HS-27A (cell line): ENCODE measurements at regions not wholly inside any gene's neighbourhood (a gene's known extent, or its start where the extent isn't known, plus 50 kb on each side); places are given as distances from the start of the nearest gene placed in this dataset.

Source experiments
- DNase-seq: peaks from one replicate; pipeline ENCODE4 v3.0.0-alpha.2; 2012; ENCODE audit warnings: low read depth, missing footprints

DNA sequence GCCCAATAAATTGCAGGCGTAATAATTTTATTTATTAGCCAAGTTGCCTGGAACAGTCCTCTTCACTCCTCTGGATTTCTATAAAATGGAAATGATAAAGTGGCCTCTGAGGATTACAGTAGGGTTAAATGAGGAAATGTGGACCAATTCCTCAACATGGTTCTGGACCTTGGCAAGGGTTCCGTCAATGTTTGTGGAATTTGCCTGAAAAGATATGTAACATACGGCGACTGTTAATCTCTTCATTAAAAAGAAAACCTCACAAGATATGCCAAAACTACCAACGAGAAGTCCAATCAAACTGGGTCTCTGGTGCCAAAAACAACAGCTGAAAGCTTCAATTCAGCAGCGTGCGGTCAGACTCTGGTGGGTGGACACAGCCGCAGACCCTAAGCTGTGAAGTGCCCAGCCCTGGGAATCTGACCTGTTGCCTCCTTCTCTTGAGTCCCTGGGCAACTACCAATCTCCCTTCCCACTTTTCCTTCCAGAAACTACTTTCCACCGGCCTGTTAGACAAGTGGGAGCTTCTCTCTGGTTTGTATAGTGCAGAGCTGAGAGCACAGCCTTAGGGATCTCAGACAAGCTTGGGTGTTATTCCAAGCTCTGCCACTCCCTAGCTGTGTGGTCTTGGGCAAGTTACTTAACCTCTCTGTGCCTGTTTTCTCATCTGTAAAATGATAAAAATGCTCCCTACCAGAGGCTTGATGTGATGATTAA lies 190.5 kb upstream of the GSC start:
- no peak for DNase-seq

DNA sequence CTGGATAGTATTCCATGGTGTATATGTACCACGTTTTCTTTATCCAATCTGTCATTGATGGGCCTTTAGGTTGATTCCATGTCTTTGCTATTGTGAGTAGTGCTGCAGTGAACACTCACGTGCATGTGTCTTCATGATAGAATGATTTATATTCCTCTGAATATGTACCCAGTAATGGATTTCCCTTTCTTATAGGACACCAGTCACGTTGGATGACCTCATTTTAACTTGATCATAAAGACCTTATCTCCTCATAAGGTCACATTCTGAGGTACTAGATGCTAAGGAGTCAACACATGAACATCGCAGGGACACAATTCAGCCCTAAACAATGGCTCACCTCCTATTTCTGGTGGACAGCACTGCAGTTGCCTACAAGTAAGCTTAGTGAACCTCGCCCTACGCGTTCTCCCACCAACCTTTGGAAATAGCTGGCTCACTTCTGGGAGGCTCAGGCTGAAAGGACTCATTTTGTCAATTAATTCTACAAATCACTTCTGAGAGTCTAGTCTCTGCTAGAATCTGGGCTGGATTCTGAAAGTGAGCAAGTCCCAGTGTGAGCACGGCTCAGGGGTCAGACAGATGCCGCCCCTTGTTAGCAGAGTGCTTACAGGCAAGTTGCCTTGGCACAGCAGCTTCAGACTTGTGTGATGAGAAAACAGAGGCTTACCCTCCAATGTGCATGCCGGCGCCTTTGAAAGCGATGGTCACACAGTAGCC lies 183.8 kb upstream of the GSC start:
- DNase-seq = no peak

DNA sequence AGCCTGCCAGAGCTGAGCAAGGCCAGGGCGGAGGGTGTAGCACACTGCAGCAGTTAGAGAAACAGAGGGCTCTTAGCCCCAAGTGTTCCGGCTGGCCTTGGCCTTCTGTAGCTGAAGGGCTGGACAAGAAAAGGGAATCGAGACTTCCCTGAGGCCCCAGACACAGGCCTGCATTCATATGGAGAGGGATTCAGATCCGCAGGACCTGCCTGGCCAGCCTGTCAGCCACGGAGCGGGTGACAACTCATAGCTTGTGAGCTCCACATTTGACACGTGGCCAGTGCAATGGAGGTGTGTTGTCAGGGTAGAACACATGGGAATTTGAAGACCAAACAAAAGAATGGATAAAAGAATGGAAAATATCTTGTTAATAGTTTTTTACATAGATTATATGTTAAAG lies 182.2 kb upstream of the GSC start:
- DNase-seq = no peak

DNA sequence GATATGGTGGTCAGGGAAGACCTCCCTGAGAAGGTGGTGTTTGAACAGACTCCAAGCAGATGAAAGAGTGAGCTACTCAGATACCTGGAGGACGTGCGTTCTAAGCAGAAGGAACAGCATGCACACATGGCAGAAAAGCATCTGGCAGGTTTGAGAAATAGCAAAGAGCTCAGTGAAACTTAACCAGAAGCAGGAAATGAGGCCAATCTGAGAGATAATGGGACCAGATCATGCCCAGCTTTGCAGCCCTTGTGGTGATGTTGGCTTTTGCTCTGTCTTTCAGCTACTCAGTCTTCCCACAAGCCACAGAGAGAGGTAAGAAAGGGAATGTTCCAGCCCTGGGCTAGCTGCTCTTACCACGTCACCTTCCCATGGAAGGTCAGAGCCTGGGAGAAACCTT lies 176.3 kb upstream of the GSC start:
- DNase-seq = no peak

DNA sequence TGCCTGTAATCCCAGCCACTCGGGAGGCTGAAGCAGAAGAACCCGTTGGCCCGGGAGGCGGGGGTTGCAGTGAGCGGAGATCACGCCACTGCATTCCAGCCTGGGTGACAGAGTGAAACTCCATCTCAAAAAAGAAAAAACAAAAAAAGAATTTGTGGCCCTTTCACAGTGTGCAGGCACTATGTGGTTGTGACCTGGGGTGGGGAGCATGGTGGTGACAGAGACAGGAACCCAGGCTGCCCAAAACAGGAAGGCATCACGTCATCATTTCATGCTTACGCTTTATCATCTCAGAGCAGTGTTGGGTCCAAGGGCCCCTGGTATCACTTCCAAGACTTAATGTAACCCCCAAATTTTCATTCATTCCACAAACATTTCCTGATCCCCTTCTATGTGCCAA lies 175.7 kb upstream of the GSC start:
- no peak for DNase-seq

DNA sequence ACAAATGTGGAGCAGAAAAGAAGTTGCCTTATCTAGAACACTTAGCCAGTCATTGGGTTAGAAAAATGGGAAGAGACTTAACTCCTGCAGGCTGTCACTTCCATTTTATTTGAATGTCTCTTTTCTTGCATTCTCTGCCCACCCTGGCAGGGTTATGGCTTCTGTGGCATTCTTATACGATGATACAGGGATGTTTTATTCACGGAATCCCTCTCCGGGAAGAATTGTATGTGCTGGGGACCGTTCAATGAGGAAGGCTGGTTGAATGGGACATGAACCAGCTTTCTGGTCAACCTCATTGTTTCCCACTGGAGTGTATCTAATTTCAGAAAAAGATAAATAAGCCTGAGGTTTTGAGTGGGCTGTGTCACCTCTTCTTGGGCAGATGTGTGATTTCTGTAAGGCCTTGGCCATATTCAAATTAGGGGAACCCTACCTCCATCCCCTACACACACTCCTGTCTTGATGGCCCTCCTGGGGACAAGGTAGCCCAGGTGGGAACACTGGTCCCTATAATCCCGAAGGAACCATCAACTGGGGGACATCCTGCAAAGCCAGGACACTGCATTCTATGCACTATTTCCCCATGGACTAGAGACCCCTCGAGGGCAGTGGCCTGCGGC lies 174.8 kb upstream of the GSC start:
- no peak for DNase-seq

DNA sequence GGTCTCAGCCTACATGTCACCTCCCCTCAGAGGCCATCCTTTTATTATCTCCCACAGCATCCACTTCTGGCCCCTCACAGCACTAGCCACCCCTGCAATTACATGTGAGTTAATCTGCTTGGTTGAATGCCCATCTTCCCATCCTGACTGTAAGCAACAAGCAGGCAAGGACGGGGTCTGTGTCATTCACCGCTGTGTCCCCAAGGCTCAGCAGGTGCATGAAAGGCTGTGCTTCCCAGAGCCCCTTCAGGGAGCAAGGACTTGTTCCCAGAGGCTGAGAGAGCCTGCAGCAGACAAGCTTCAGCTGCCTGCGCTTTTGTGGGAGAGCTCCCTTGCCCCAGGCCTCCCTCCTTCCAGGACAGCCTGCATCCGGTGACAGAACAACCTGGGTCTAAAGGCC lies 172.7 kb upstream of the GSC start:
- DNase-seq = no peak

DNA sequence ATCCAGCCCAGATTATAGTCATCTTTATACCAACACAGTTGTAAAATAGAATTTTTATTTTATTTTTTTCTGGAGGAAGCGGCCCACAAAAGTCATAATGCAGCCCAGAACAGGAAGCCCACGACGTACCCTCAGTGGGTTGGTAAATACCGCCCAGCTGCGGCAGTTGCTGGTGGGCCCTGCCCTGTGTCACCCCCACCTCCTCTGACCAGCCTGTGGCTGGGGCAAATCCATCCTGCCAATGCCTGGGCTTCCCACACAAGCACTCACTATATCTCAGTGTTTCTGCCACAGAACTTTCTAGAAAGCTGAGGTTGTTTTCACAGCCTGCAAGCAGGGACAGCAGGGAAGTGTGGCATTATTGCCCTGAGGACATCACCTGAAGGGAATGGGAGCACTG lies 171.4 kb upstream of the GSC start:
- DNase-seq = no peak

DNA sequence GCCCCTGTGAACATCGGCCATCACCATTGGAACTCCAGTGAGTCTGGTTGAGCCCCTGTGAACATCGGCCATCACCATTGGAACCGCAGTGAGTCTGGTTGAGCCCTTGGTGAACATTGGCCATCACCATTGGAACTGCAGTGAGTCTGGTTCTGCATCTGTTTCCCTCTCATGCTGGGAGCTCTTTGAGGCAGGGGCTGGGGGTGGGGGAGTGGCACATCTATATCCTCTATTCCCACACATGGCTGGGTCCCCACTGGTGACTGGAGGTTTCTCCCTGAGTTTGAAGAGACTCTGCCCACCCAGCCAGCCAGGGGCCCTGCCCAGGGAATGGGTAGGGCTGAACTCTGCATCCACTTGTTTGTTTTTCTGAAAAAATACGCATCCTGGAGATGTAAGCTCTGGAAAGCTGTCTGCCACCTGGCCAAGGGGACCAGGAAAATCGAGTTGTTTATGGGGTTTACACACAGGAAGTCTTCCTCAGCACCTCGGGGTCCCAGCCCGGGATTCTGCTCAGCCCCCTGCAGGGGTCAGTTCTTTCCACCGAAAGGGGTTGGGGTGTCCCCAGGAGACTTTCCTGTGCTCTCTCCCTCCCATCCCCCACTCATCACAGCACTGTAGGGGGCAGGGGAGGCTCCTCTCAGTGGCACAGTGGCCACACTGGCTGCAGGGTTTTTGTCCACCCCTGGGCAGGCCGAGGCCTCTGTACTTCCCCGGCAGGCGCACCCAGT lies 170.5 kb upstream of the GSC start:
- no peak for DNase-seq

DNA sequence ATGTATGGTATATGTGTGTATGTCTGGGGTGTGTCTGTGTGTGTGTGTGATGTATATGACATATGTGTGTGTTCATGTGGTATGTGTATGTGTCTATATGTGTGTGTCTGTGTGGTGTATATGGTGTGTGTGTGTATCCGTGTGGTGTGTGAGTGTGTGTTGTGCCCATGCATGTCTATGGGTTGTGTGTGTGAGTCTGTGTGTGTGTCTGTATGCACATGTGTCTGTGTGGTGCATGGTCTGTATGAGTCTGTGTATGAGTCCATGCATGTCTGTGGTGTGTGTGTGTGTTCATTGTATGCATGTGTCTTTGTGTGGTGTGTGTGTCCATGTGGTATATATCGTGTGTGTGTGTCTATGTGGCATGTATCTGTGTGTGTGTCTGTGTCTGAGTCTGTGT lies 168.1 kb upstream of the GSC start:
- no peak for DNase-seq

DNA sequence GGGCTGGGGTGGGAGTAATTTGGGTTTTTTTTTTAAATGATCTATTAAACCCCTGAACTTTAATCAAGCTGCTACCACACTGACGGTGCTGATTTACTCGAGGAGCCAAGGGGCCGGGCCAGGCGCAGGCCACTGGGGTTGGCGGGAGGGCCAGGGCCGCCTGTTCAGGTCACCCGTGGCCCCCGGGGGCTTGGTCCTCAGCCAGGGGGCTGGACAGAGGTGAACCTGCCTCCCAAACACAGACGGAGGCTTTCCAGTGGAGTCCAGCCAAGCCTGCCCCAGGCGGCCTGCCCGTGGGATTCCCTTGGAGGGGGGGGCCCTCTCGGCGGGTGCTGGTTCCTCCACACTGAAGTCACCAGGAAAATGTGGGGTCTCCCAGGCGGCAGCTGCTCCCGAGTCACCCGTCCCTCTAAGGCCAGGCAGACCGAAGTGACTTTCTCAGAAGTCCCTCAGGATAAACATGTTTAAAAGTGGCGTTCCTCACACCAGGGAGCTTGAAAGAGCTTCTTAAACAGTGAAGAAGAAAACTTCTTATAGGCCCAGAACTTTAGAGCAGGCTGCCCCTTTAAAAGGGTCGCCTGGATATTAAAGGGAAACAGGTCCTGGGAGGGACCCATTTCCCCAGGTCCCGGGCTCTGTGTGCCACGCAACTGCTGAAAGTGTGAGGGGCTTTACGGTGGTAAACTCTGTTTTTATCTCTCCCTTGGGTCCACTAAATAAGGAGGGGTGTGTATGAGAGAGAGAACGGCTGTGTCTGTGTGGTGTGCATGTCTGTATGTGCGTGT lies 167.2 kb upstream of the GSC start:
- no peak for DNase-seq

DNA sequence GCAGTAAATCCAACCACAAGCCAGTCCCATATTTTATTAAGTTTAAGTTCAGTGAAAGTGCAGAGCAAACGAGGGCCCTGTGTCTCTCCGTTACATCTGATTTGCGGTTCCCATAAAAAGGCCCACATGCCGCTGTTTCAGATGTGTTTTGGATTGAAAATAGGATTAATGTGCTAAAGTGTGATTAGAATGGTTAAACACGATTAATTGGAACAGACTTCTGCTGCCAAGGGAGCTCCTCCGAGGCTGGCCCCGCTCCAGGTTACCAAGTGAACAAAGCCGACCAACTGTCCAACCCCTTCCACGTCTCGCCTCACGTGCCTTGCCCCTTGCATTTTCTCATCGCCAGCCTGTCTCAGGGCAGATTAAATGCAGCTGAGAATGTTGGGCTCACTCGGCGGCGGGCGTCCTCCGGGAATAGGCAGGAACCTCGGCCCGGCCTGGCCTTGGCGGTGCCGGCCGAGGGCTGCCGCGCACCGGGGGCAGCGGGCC lies 166.5 kb upstream of the GSC start:
- DNase-seq = no peak

DNA sequence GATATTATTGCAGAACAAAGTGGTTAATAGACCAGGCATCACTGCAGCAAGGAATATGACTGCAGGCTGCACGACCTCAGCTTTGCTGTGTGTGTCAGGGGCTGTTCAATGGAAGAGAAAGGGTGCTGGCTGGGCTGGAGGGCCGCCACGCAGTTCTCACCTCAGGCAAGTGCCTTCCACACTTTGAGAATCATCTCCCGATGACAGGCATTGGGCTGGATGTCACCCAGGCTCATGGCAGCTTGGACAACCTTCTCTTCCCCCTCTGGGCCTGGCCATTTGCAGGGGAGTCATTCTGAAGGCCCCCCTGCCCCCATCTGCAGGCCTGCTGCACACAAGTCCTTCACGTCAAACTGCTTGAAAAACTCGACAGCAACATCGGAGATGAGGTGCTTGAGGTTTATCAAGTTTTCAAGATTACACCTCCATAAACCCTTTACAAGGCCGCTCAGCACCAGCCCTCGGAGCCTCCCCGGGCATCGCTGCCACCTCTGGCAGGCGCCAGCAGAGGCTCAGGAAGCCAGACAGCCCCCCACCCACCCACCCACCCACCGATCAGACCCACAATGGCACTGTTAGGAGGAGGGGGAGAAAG lies 165.9 kb upstream of the GSC start:
- no peak for DNase-seq

DNA sequence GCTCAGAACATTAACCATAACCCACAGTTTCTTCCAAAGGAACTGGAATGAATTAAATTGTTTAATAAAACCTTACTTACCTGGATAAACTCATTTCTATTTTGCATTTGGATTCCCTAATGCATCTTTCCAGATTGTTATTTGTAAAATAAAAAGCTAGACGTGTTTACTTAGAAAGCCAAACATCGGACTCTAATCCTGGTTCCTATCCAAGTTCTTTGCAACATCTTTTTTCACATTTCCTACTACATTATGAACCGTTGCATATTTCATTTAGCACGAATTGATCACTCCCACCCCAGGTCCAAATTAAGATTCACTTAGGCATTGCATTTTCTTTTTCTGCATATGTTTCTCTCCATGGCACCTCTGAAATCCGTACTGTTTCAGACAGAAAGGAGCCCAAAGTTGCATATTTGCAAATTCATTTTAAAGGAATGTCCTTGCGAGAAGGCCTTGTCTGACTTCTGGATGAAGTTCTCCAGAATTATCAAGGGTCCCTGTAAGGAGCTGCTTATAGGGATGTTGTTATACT lies 164.4 kb upstream of the GSC start:
- DNase-seq = no peak

DNA sequence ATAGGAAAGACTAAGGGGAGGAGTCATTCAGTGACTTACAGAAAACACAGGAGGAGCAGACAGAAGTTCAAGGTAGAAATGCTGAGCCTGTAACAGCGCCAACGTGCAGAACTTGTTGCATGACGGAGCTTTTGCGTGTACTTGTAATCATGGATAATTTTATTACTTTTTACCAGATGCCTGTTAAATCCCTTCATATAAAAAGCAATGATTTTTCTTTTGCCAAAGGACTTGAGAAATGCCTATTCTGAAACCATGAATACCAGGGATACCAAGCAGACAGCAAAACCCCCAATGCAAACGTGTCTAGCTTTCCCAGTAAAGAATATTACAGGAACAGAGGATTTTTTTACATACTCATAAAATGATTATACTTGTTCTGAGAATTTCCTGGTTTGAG lies 163.6 kb upstream of the GSC start:
- no peak for DNase-seq

DNA sequence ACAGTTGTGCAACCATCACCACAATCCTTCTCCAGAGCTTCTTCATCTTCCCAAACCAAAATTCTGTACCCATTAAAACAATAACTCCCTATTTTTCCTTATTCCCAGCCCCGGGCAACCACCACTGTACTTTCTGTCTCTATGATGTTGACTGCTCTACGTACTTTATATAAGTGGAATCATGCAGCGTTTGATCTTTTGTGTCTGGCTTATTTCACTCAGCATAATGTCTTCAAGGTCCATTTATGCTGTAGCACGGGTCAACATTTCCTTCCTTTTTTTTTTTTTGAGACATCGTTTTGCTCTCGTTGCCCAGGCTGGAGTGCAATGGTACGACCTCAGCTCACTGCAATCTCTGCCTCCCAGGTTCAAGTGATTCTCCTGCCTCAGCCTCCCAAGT lies 162.7 kb upstream of the GSC start:
- no peak for DNase-seq

DNA sequence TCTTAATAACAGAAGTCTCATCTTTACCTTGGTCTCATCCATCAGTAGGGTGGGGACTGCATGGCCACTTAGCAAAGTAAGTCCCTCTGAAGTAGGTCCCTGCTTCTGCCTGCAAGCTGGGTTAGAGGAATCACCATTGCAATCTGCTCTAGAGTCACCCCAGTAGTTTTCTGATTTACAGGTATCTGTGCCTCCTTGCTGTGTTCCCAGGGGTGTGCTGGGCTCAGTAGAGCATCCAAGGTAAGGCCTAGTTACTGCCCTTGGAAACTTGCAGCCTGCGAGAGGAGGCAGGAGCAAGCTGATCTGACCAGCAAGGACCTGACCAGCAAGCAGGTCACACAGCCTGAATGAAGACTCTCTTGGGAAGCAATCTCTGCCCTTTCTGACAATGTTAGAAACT lies 160.8 kb upstream of the GSC start:
- DNase-seq = no peak

DNA sequence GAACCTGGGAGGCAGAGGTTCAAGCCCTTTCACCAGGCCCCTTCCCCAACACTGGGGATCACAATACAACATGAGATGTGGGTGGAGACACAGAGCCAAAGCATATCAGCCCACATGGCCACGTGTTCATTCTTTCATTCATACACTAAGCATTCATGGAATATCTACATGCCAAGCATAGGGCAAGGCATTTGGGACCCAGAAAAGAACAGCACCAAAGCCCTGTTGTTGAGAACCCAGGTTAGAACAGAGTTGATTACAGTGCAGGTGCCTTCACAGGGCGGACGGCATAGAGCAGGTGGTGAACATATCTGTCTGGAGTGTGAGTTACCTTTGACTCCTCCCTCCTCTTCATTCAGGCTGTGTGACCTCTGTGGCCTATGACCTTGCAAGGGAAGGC lies 159.4 kb upstream of the GSC start:
- no peak for DNase-seq

DNA sequence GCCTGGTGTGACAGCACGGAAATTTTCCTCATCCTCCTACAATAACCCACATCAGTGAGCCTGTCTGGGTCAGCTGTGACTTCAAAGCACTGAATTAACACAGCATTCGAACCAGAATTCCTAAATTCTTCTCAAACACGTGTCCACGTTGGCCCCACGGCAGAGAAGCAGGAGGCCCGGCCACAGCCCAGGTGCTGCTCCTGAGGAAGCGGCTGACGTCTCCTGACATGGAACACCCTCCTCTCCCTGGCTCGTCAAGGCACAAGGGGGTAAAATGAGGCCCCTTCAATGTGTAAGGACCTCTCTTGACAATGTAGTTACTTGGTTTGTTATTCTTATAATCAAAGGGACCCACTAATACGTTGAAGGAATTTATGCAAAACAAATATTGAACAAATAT lies 156.3 kb upstream of the GSC start:
- DNase-seq = no peak

DNA sequence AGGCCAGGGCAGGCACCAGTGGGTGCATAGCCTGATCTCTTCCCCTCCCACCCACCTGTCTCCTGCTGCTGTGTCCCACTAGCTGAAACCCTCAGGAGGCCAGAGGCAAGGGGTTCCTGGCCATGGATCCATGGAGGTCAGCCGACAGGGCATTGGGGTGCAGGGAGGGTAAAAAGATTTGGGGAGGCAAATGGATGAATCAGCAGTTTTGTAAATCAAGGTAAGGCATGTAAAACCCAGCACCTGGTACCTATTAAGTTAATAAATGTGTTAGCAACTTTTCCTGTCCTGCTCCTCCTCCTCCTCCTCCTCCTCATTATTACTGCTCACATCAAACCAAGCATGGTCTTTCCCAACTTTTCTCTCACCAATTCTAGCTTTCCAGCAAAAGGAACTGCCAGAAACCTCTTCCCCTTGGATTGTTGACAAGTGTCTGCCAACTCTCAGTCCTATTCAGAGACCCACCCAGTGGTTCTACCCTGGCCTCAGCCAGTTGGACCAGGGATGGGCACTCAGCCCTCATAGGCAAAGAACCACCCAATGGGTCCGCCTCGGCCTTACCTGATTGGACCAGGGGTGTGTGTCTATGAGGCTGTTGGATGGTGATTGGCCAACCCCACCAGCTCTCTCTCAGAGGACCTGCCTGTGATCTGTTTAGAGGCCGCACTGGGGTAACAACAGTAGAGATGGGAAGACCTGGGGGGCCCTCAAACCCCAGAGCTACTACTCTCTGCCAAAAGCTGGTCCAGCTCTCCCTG lies 155.7 kb upstream of the GSC start:
- DNase-seq = no peak

DNA sequence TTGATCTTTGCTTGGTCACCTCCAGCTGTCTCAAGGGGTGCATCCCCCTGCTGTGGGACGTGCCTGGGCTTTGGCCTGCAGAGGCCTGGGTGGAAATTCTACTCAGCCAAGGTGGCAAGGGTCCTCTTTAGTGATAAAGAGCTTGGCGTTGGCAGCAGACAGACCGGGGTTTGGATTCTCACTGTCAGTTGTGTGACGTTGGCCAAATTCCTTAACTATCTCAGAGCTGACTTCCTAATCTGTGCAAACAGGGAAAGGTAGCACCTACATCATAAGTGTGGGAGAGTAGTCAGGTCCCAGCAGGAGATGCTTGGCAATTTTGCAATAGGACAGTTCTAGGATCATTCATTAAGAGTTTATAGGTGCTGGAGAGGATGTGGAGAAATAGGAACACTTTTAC lies 154.3 kb upstream of the GSC start:
- DNase-seq = no peak
